GM21526 (cell line): ENCODE measurements at regions not wholly inside any gene's neighbourhood (a gene's known extent, or its start where the extent isn't known, plus 50 kb on each side); places are given as distances from the start of the nearest gene placed in this dataset.

Experiments used
- ATAC-seq: cut with Tn5 transposase; IDR thresholded peaks from one replicate; pipeline ENCODE4 v1.9.1; 2021; ENCODE audit warnings: moderate library complexity; ENCODE audit not compliant: unreplicated experiment, low FRiP score

DNA sequence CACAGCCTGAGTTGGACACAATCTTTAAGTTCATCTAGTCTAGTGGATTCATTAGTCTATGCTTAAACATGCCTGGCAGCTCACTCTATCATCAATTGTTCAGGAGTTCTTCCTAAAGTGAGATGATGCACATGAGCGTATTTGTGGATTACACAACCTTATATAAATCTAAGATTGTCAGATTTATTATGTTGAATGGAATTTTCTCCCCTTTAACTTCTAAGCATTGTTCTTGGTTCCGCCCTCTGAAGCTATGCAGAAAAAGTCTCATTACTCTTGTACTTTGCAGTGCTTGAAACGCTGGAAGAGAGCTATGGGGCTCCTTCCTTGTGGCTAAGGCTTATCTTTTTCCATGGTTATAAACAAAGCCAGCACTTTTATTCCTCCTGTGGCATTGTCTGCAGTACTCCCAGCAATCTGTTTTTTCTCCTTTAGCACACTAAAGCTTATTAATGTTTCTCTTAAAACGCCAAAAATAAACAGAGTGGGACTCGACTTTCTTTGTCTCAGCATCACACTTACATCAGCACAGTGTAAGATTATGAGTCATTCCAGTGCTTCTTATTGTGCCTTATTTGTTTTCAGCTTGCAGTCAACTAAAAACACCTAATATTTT, 316.8 kb upstream of the CAMK1G start:
- ATAC-seq = no peak

DNA sequence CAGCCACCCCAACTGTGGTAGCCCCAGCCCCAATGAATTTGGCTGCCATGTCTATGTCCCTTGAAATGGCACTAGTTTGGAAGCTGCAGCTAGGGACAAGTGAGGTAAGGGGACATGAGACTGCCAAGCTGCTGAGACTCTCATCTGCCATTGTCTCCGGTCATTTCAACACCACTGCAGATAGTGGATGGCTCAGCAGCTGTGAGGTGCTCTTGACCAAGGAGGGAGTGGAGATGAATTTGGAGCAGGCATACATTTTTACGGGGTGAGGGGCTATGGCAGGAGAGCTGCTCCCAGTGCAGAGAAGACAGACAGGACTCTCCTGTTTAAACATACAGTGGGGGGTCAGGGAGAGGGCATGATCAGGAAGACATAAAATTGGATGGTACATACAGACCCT, 315.5 kb upstream of the CAMK1G start:
- no peak for ATAC-seq

DNA sequence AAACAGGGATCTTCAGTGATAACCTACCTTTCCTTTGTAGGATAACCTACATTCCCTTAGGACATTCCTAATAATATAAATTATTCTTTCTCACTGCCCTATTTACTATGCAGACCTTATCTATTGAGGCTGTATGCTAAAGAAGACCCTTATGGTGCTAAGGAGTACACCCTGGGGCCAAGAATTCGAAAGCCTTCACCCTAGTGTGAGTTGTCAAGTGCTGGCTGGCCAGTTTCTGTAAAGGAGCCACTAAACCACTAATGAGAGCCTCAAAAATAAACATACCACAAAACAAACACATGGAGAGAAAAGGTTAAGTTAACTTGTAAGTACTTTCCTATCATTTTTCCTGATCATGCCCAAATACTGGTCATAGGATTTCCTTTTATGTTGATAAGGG, 315.0 kb upstream of the CAMK1G start:
- ATAC-seq = no peak

DNA sequence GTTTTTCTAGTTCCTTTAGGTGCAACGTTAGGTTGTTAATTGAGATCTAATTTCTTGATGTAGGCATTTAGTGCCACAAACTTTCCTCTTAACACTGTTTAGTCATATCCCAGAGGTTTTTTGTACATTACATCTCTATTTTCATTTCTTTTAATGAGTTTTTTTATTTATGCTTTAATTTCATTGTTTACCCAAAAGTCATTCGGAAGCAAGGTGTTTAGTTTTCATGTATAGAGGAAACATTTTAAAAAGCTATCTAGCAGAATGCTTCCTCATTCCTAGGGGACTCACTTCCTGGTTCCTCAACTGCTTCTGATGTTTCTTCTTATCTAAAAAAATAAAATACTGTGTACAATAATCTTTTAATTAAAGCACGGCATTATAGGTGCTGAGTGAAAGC, 307.2 kb upstream of the CAMK1G start:
- ATAC-seq = no peak

DNA sequence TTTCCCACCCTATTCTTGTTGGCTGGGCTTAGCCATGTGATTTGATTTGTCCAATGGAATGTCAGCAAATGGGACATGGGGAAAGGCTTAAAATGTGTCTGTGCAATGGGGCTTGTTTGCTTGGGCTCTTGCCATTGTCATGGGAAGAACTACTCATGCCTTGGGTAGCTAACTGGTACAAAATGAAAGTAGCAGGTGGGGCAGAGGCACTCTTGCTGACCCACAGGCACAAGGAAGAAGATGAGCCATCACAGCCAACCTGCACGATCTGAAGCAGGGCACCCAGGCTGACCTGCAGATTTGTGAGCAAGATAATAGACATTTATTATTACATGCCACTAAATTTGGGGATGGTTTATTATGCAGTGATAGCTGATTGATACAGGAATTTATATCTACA, 305.9 kb upstream of the CAMK1G start:
- no peak for ATAC-seq

DNA sequence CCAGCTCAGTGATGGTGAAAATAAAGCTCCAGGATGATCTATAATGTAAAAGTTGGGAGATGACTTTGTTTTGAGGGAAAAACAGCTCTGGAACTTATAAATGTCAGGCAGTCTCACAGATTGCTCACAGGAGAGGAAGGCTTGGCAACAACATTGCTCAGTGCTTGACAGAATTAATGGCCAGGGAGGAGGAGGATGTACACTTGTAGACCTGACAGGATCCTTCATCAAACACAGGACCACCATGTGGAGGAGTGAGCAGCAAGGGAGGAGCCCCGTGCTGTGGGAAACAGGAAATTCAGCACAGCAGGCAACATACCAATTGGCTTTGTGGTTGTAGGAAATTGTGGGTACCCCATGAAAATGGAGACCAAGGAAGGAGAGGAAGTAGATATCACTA, 291.8 kb upstream of the CAMK1G start:
- ATAC-seq = no peak

DNA sequence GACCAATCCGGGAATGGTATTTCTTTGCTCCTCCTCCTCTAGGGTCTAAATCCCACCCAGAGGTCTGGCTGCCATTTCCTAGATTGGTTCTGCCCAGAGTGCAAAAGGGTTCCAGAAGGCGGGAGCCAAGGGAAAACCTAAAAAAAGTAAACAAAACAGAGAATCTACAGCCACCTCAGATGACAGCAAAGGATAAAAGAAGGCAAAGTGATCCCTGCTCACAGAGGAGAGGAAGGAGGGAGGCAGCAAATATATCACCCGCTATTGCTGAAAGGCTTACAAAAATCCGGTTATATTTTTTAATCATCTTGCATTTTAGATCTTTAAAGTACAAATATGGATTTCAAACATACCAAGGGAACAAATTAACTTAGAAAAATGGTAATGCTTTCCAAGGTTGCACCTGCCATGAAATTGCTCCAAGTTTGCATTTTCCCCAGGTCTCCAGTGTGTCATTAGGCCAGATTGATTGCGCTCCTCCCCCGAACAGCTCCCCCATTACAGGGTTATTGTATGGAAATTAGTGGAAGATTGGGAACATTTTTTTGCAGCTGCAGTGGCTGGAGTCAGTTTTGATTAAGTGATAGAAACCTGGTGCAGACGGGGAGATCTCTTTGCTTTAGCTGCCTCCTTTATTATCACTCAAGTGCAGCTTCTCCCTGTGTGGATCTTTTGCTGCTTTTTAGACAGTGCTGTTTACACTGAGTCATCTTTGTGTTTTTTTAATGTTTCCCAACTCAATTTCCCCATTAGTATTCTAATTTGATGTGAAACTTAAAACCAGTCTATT, 280.5 kb upstream of the CAMK1G start:
- ATAC-seq = no peak

DNA sequence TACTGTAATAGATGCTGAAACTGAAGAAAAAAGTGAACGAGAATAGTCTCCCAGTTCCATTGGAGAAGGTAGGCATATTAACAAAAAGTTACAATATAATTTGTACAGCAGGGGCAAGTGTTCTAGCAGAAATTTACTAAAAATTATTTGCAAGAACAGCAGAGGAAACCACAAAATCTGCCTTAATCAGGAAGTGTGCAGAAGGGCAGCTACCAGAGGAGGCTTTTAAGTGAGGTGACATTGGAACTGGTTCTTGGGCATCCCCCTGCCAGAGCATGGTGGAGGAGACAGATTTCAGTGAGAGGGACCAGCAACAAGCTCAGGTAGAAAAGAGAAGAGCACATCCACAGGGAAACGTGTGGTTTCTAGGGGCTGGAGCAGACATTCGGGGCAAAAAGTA, 279.3 kb upstream of the CAMK1G start:
- no peak for ATAC-seq

DNA sequence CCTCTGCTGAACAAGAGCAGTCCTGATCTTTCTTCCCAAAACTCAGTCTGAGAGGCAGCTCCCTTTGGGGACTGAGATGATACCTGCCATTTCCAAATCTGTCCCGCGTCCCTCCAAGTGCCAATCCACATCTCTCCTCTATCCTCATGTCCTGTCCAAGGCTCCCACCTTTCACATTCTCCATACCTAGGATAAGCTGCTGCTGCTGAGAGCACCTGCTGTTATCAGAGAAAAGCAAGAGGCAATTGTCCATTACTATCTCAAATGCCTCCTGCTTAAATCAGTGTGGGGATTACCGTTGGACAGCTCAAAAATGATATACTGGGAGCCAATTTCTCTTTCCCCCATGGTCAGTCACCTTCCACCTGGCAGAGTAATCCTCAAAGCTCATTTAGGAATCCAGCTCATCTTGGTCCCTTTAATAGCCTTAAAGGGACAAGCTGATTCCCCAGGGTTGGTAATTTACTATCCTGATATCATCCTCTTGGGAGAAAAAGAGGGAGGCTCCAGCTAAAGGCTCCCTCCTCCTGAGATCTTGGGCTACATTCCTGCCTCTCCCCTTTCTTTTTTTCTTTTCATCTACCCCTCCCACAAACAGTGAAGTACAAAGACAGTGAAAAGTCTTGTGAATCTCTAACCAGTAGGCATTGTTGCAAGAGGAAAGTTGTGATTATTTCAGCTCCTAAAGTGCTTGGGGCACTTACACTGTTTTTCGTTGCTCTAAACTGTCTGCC, 278.1 kb upstream of the CAMK1G start:
- no peak for ATAC-seq

DNA sequence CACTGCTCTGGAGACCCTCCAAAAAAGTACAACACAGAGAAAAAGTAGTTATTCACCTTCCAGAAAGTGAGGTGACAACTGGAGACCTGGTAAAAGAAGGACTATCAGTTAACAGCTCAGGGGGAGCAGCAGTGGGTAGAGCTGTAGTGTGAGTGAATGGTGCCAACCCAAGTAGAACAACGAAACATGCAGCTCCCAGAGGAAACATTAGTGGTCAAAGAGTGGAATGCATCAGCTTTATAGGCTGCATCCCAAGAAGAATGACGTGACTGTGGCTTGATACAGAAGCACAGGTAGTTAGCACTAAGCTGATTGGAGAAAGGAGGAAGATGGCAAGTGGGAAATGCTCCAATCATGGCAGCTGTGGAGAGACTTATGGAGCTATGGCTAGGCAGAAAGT, 275.7 kb upstream of the CAMK1G start:
- no peak for ATAC-seq

DNA sequence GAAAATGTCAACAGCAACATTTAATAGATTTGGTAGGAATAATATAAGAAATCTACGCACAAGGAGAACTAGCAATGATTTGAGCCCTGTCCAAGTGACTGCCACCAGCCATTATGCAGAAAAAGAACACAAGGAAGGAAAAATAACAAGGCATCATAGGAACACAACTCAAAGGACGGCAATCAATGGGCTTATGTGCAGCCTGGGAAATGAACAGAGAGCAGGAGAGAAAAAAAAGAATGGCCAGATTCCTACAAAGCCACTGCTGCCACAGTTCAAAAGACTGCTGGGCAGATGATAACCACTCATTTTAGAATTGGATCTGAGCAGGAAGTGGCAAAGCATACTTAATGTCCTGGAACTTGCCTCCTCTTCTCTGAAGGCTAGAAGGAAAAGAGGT, 274.3 kb upstream of the CAMK1G start:
- ATAC-seq = no peak

DNA sequence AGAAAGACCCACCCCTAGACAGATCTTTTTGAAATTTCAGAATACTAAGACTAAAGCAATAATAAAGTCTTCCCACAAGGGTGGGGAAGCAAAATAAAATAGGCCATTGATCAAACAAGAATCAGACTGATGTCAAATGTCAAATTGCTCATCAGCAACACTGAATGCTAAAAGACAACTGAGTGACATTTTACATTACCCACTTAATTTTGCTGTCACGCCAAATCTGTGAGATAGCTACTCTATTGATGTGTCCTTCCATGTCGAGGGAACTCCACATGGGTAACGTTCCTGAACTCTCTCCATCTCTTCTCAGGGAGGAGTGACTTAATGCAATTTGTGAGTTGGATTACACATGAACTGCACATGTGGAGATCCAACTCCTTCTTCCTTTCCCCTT, 271.7 kb upstream of the CAMK1G start:
- no peak for ATAC-seq

DNA sequence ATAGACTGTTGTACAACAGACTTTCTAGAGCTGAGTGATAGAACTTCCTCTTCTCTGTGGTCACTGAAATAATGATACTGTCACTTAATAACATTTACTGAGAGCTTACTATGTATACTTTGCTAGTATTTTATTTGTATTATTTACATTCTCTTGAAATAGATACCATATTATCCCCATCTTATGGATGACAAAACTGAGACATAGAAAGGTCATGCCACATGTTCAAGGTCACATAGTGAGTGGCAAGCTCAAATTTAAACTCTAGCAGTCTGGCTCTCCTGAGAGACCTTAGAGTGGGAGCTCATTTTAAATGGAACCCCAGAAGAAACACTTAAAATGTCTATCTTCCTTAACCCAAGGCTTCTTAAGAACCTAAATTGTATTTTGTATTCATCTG, 266.6 kb upstream of the CAMK1G start:
- ATAC-seq = no peak

DNA sequence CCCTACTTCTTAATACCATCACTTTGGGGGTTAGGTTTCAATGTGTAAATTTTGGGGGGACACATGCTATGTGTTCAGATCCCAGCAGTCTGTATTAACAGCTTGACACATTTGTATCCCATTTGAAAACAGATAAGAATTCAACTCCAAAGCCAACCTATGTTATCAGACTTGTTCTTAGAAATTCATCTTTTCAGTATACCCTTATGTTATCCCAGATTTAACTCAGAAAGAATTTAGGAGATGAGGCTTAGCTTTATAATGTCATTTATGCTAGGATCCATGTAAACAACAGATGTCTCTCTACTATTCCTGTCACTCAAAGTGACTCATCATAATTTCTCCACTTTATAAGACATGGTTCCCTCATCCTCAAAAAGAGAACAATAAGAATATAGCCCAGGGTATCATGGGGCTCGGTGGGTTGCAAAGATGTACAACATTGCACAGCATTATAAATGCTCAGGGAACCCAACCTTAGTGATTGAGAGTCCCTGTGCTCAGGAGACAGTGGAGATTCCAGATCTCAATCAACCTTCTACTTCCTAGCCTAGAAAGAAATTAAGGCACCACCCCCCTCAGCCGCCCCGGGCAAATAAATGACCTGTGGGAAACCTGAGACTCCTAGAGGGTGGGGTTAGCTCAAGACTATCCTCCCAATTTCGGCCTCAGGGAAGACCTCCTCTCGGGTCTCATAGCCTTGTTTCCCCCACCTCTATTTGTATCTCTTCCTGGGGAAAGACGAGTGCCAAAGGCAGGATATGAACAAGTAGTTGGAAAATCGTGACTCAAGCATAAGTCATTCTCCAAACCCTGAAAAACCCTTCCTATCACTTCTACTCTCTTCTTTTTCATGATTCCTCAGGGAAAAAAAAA, 265.1 kb upstream of the CAMK1G start:
- ATAC-seq = no peak

DNA sequence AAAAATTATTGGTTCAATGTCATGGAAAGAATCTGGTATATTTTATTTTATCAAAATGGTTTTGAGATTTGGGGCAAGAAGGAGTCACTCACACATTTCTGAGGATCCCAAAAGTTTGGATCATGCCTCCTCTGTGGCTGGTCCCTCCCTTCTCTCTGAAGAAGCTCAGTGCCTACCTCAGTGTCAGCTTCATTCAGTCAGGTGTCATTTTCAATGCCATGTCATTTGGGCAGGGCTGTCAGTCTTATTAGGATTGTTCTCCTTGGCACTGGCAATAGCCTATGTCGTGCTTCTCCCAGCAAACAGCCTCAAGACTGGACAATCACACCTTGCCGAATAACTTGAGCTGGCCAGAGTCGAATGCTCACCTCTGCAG, 264.5 kb upstream of the CAMK1G start:
- no peak for ATAC-seq

DNA sequence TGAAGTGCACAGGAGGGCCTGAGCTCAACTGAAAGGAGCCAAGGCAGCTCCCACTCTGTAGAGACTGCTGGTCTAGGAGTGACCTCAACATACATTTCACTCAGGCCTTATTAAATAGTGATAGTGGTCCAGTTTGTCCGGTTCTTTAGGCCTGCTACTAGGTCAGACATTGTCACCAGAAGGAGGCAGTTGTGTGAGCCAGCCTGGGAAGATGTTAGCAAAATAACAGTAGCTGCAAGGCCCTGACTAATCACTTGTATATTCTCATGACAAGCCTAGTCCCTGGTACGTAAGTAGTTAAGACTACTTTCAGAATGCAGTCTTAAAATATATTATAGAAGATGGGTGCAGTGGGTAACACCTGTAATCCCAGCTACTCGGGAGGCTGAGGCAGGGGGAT, 264.0 kb upstream of the CAMK1G start:
- ATAC-seq = no peak

DNA sequence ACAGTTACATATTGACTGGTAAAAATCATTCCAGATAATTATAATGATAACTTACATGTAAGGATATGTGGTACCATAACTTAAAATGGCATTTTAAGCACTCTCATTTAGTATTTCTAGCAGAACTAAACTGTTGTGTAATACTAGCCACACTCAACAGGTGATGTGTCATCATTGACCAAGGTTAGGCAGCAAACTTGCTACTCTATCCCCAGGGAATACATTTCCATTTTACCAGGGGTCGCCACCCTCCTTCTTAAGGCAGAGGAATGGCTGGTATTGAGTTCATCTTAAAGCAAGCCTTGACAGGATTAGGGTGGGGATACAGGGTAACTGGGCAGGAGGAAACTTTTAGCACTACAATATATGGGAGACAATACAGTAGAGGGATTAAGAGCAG, 259.8 kb upstream of the CAMK1G start:
- ATAC-seq = no peak

DNA sequence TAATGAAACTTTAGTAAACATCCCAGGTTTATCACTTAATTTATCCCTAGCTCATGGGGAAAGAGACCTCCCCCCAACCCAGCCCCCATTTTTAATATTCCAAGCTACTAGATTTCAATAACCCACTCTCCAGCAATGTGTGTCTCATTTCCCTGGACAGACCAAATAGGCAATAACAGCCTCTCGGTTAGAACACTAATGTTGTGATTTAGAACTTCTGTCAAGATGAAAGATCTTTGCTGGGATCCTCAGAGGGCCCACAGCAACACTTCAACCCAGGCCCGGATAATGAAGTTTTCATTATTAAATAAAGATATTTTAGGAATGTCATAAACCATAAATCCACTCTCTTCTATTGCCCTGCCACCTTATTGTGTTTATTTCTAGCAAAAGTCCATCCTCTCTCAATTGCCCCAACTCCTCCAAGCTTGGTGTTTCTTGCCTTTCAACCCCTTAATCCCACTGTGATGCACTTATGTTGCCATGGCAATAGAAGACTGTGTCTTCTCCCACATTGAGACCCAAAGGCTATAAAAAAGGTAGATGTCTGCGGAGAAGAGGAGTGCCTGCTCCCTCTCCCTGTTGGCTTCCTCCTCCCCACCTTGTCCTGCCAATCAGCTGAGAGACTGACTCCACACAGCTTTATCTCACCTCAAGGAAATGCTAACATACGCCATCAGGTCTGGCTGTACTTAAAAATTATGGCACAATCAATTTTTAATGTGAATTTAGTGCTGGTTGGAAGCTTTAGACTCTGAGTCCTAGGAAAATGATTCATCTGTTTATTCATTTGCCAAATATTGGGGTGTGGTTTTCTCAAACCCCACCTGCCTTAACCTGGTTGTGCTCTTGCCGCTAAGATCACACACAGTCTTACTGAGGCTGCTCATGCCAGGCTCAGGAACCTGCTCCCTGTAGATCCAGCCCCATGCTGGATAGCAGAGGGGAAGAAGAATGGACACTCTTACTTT, 258.3 kb upstream of the CAMK1G start:
- no peak for ATAC-seq

DNA sequence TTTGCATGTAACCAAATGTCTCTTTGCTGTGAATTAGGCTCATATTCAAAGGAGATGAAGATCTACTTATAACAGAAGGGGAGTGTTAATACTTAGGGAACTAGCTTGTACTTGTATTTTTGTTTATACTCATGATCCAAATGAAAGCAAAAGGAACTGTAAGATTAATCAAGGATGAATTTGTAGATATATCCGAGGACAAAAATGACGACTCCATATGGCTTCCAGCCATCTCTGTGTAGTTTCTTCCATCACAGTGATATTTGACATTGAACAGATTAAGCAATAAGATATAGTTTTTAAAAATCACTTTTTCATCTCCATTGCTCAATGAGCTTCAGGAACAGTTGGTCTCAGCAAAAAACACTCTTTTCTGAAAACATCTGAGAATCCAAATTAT, 257.4 kb upstream of the CAMK1G start:
- no peak for ATAC-seq

DNA sequence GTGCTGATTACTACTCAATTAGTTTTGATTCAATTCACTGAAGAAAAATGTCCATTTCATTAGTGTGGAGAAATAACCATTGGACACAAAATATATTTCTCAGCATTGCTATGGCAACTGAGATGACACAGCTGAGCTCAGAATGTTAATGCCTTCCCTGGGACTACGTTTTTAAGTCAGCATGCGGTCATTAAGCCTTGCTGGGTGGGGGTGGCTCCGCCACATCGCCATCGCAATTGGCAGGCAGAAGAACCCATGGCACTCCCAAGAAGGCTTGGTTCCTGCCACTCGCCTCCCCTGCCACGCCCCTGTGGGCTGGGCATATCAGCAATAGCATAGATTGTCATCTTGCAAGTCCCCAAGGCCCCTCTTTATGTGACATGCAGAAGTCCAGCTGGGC, 256.7 kb upstream of the CAMK1G start:
- no peak for ATAC-seq
